Neural cell (in vitro differentiated cells): ENCODE measurements at regions not wholly inside any gene's neighbourhood (a gene's known extent, or its start where the extent isn't known, plus 50 kb on each side); places are given as distances from the start of the nearest gene placed in this dataset.

Experiments used
- H2AFZ ChIP-seq: fragments of 200-600, 300-800 bp; sonication (generic), shearing (Covaris generic); 2 replicates; pipeline ENCODE4 v1.6.0; 2014; ENCODE audit warnings: low read depth, mild to moderate bottlenecking, antibody characterized with exemption, low read length, moderate library complexity
- H3F3A ChIP-seq: fragments of 200-600 bp; shearing (Covaris generic); 2 replicates; pipeline ENCODE4 v1.6.1; 2016; ENCODE audit warnings: mild to moderate bottlenecking, moderate library complexity, mixed read lengths, antibody characterized with exemption, low read length; ENCODE audit not compliant: insufficient read depth, poor library complexity, severe bottlenecking
- H3K27ac ChIP-seq: fragments of 200-600, 300-800 bp; sonication (generic), shearing (Covaris generic); 2 replicates; pipeline ENCODE4 v1.5.1; 2014; ENCODE audit warnings: mild to moderate bottlenecking, low read length, moderate library complexity
- H3K27me3 ChIP-seq: fragments of 300-800, 200-600 bp; sonication (generic), shearing (Covaris generic); 2 replicates; pipeline ENCODE4 v1.6.0; 2014; ENCODE audit warnings: mild to moderate bottlenecking, low read depth, low read length, moderate library complexity; ENCODE audit not compliant: insufficient read depth
- H3K36me3 ChIP-seq: fragments of 300-800, 200-600 bp; sonication (generic), shearing (Covaris generic); 2 replicates; pipeline ENCODE4 v1.5.1; 2014; ENCODE audit warnings: mild to moderate bottlenecking, antibody characterized with exemption, low read length, moderate library complexity; ENCODE audit not compliant: insufficient read depth
- H3K4me2 ChIP-seq: fragments of 300-800, 200-600 bp; sonication (generic), shearing (Covaris generic); 2 replicates; pipeline ENCODE4 v1.6.0; 2014; ENCODE audit warnings: mild to moderate bottlenecking, low read length
- H3K4me3 ChIP-seq: fragments of 300-800, 200-600 bp; sonication (generic), shearing (Covaris generic); 2 replicates; pipeline ENCODE4 v1.5.1; 2014; ENCODE audit warnings: mild to moderate bottlenecking, low read length, moderate library complexity
- H3K79me2 ChIP-seq: fragments of 200-600 bp; shearing (Covaris generic); replicated peaks from 2 replicates; pipeline ENCODE4 v1.6.0; 2014; ENCODE audit warnings: mild to moderate bottlenecking, low read length, moderate library complexity; ENCODE audit not compliant: insufficient read depth
- H3K9ac ChIP-seq: fragments of 300-800, 200-600 bp; sonication (generic), shearing (Covaris generic); 2 replicates; pipeline ENCODE4 v1.6.1; 2016; ENCODE audit warnings: mild to moderate bottlenecking, low read length, mixed read lengths
- H3K9me2 ChIP-seq: fragments of 200-600 bp; shearing (Covaris generic); 2 replicates; pipeline ENCODE4 v1.6.1; 2016; ENCODE audit warnings: mild to moderate bottlenecking, low read length, mixed read lengths; ENCODE audit not compliant: insufficient read depth
- H3K9me3 ChIP-seq: fragments of 200-600, 300-800 bp; sonication (generic), shearing (Covaris generic); 2 replicates; pipeline ENCODE4 v1.6.1; 2016; ENCODE audit warnings: mild to moderate bottlenecking, mixed run types, low read length, moderate library complexity, mixed read lengths
- H4K20me1 ChIP-seq: fragments of 200-600 bp; shearing (Covaris generic); 2 replicates; pipeline ENCODE4 v1.6.1; 2016; ENCODE audit warnings: mild to moderate bottlenecking, mixed run types; ENCODE audit not compliant: insufficient read depth
- CTCF ChIP-seq: fragments of 450-650 bp; IDR thresholded peaks from 2 replicates; pipeline ENCODE4 v1.5.1; 2014; ENCODE audit warnings: antibody characterized with exemption, mild to moderate bottlenecking, moderate library complexity; ENCODE audit not compliant: poor library complexity, severe bottlenecking
- EP300 ChIP-seq: fragments of 450-650 bp; conservative IDR thresholded peaks from 2 replicates; pipeline ENCODE4 v1.6.1; 2014; ENCODE audit warnings: antibody characterized with exemption, mild to moderate bottlenecking, moderate library complexity; ENCODE audit not compliant: poor library complexity, severe bottlenecking
- EZH2 ChIP-seq: fragments of 200-600, 300-800 bp; shearing (Covaris generic), sonication (generic); IDR thresholded peaks from 2 replicates; pipeline ENCODE4 v1.6.1; 2014; ENCODE audit warnings: antibody characterized with exemption, low read length, borderline replicate concordance, mild to moderate bottlenecking; ENCODE audit not compliant: insufficient read depth, poor library complexity, severe bottlenecking
- MXI1 ChIP-seq: fragments of 450-650 bp; conservative IDR thresholded peaks from 2 replicates; pipeline ENCODE4 v1.6.1; 2014; ENCODE audit warnings: antibody characterized with exemption, mild to moderate bottlenecking; ENCODE audit not compliant: poor library complexity, severe bottlenecking
- POLR2AphosphoS5 ChIP-seq: IDR thresholded peaks from 2 replicates; pipeline ENCODE4 v1.6.1; 2012
- RAD21 ChIP-seq: fragments of 450-650 bp; conservative IDR thresholded peaks from 2 replicates; pipeline ENCODE4 v1.6.1; 2014; ENCODE audit warnings: antibody characterized with exemption, mild to moderate bottlenecking, moderate library complexity
- SMC3 ChIP-seq: fragments of 450-650 bp; conservative IDR thresholded peaks from 2 replicates; pipeline ENCODE4 v1.6.1; 2014; ENCODE audit warnings: antibody characterized with exemption, mild to moderate bottlenecking, moderate library complexity; ENCODE audit not compliant: poor library complexity
- TAF1 ChIP-seq: IDR thresholded peaks from 2 replicates; pipeline ENCODE4 v1.6.1; 2012; ENCODE audit warnings: low read depth
- TF ChIP-seq, protein P1 (sequence below): IDR thresholded peaks from 2 replicates; pipeline ENCODE4 v1.6.1; 2012; ENCODE audit warnings: borderline replicate concordance

DNA sequence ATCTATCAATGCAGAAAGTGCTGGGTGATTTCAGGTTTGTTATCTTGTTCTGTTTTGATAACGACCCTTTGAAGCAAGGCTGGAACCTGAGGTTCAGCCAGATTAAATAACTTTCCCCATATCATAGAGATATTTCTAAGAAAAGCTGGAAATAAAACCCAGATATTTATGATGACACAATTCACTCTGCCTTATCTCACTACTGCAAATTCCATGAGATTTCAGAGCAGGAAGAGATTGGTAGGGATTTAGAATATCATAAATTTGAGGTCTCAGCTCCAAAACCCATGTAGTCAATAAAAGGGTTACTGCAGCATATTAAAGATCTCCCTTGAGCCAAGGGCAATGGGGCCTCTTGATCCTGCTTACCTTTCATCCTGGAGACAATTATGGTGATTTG, 692.5 kb upstream of the IGFBP3 start:
- no peak for TF ChIP-seq SMC3
- no peak for TF ChIP-seq TAF1
- no peak for TF ChIP-seq MXI1
- TF ChIP-seq POLR2AphosphoS5, result no peak
- no peak for TF ChIP-seq CTCF
- TF ChIP-seq EZH2, result no peak
- TF ChIP-seq, protein P1, sequence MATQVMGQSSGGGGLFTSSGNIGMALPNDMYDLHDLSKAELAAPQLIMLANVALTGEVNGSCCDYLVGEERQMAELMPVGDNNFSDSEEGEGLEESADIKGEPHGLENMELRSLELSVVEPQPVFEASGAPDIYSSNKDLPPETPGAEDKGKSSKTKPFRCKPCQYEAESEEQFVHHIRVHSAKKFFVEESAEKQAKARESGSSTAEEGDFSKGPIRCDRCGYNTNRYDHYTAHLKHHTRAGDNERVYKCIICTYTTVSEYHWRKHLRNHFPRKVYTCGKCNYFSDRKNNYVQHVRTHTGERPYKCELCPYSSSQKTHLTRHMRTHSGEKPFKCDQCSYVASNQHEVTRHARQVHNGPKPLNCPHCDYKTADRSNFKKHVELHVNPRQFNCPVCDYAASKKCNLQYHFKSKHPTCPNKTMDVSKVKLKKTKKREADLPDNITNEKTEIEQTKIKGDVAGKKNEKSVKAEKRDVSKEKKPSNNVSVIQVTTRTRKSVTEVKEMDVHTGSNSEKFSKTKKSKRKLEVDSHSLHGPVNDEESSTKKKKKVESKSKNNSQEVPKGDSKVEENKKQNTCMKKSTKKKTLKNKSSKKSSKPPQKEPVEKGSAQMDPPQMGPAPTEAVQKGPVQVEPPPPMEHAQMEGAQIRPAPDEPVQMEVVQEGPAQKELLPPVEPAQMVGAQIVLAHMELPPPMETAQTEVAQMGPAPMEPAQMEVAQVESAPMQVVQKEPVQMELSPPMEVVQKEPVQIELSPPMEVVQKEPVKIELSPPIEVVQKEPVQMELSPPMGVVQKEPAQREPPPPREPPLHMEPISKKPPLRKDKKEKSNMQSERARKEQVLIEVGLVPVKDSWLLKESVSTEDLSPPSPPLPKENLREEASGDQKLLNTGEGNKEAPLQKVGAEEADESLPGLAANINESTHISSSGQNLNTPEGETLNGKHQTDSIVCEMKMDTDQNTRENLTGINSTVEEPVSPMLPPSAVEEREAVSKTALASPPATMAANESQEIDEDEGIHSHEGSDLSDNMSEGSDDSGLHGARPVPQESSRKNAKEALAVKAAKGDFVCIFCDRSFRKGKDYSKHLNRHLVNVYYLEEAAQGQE, result no peak
- TF ChIP-seq EP300, result no peak
- TF ChIP-seq RAD21, result no peak
- Histone ChIP-seq H3K27me3 (no peaks in the 10 kb centered on the region), H3K79me2 (no peaks in the 10 kb centered on the region), H3K9me3 (no peaks in the 10 kb centered on the region), H3F3A (no peaks in the 10 kb centered on the region), H3K36me3 (no peaks in the 10 kb centered on the region), H3K4me2 (no peak overlapping the region), H3K4me3 (no peak overlapping the region), H4K20me1 (no peaks in the 10 kb centered on the region), H2AFZ (no peak overlapping the region), H3K27ac (no peak overlapping the region), H3K9me2 (no peaks in the 10 kb centered on the region), H3K9ac (no peak overlapping the region)

DNA sequence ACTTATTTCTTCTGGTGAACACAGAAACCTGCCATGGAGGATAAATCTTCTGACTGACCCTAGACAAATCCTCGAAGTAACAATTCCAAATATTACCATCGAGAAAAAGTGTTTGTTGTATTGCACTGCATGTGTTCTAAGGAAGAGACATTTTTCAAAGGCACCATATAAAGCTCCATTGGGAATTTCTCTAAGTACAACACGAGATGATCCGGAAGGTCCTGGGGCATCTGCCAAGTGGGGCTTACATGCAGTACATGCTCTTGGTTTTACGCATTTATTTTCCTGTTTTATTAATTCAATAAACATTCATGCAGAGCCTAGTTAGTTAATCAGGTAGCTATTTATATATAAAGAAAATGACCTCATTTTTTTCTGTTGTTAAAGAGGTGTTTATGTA, 692.0 kb upstream of the IGFBP3 start:
- Histone ChIP-seq H3K9me3 (no peaks in the 10 kb centered on the region), H2AFZ (no peak overlapping the region), H3K27ac (no peak overlapping the region), H3K36me3 (no peaks in the 10 kb centered on the region), H3K27me3 (no peaks in the 10 kb centered on the region), H3F3A (no peaks in the 10 kb centered on the region), H3K4me3 (no peak overlapping the region), H3K4me2 (no peak overlapping the region), H3K9me2 (no peaks in the 10 kb centered on the region), H3K9ac (no peak overlapping the region), H3K79me2 (no peaks in the 10 kb centered on the region), H4K20me1 (no peaks in the 10 kb centered on the region)
- no peak for TF ChIP-seq CTCF
- no peak for TF ChIP-seq EP300
- TF ChIP-seq MXI1, result no peak
- no peak for TF ChIP-seq TAF1
- TF ChIP-seq, protein P1, result no peak
- no peak for TF ChIP-seq EZH2
- no peak for TF ChIP-seq SMC3
- no peak for TF ChIP-seq POLR2AphosphoS5
- no peak for TF ChIP-seq RAD21
